HG02840 (cell line): ENCODE measurements at regions not wholly inside any gene's neighbourhood (a gene's known extent, or its start where the extent isn't known, plus 50 kb on each side); places are given as distances from the start of the nearest gene placed in this dataset.

Experiments used
- ATAC-seq: cut with Tn5 transposase; IDR thresholded peaks from one replicate; pipeline ENCODE4 v1.9.1; 2021; ENCODE audit warnings: mild to moderate bottlenecking, moderate library complexity, moderate number of reproducible peaks; ENCODE audit not compliant: unreplicated experiment, low FRiP score

- ATAC-seq = no peak
Observed at GRCh38 chr5:126062398-126063221, 360.6 kb upstream of the GRAMD2B start.

GRCh38 chr5:126065061-126065460, 358.1 kb upstream of the GRAMD2B start:
- ATAC-seq = no peak

DNA sequence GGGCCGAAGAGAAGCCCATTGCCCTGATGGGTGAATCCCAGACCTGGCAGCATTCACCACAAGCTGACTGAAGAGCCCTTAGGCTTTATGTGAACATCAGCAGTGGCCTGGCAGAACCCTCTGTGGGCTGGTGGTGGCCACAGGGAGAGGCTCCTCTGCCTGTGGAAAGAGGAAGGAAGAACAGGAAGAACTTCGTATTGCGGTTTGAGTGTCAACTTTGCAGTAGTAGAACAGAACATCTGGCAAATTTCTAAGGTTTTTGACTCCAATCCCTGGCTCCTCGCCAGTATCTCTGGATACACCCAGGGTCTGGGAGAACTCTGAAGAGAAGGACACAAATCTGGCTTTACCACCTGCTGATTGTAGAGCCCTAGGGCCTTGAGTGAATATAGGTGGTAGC, 356.4 kb upstream of the GRAMD2B start:
- no peak for ATAC-seq

DNA sequence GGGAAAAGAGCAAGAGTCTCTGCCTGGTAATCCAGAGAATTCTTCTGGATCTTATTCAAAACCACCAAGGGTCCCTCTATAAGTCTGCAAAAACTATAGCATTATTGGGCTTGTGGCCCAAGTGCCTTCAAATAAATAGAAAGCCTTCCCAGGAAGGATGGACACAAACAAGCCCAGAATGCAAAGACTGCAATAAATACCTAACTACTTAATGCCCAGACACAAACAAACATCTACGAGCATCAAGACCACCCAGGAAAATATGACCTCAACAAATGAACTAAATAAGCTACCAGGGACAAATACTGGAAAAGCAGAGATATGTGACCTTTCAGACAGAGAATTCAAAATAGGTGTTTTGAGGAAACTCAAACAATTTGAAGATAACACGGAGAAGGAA, 355.8 kb upstream of the GRAMD2B start:
- no peak for ATAC-seq

- ATAC-seq = no peak
Observed at GRCh38 chr5:126069329-126069728, 353.9 kb upstream of the GRAMD2B start.

GRCh38 chr5:126070481-126070880, 352.7 kb upstream of the GRAMD2B start:
- no peak for ATAC-seq

- no peak for ATAC-seq
Observed at GRCh38 chr5:126074538-126074937, 348.7 kb upstream of the GRAMD2B start.

- no peak for ATAC-seq
Observed at GRCh38 chr5:126079266-126079665, 343.9 kb upstream of the GRAMD2B start.

- no peak for ATAC-seq
Observed at GRCh38 chr5:126081209-126081608, 342.0 kb upstream of the GRAMD2B start.

- no peak for ATAC-seq
Observed at GRCh38 chr5:126093041-126093440, 330.2 kb upstream of the GRAMD2B start.

GRCh38 chr5:126093718-126094117, 329.5 kb upstream of the GRAMD2B start:
- ATAC-seq = no peak

DNA sequence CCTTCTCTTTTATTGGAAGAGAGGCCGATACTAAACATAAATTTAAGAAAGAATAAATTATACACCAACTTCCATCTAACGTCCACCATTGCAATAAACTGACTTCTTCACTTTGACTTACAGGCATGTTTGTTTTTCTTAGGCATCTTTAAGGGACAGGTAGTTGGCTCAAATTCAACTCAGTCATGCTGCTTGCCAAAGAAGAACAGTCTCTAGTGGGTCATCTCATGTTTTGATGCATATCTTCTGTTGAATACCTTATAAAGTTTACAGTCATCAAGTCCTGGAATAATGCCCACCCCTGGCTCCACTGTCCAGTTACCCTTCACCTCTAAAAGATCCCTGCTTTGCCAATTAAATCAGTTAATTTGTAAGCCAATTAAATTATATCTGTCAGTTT, 328.2 kb upstream of the GRAMD2B start:
- ATAC-seq = no peak

DNA sequence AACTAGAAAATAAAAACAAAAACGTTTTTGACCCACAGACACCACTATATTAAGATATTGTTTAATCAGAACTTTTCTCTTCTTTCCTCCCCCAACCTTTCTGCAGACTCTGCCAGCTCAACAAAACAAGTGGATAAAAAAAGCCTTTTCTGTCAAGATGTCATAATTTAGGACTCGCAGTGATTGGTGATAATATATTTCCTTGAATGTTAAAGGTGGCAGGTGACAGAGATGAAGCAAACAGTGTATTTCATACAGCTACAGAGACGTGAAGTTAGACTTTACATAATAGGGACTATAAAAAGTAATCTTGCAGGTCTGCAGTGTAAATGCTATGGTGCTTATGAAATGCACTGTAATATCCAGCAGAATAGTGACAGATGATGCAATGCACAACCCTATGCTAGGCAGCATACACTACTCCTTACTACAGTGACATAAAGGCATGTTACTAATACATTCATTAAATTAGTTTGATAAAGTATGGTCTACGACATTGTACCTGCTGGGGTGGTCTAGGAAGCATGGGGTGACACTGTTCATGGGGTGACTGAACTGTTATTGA, 326.7 kb upstream of the GRAMD2B start:
- no peak for ATAC-seq

DNA sequence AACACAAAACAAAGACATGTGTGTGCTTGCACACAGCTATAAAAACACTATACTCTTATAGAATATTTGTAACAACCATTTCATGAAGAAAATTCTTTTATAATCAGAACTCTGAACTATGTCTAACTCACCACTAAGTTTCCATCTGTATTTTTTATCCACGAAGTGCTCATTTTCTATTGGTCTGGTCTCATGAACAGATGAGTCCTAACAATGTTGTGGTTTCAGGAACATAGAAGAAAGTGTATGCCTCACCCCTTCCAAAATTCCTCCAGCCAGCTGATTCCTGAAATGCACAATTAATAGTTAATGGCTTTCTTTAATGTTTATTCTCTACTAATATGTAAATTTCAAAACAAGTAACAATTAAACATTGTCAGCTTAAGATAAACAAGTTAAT, 325.3 kb upstream of the GRAMD2B start:
- no peak for ATAC-seq

DNA sequence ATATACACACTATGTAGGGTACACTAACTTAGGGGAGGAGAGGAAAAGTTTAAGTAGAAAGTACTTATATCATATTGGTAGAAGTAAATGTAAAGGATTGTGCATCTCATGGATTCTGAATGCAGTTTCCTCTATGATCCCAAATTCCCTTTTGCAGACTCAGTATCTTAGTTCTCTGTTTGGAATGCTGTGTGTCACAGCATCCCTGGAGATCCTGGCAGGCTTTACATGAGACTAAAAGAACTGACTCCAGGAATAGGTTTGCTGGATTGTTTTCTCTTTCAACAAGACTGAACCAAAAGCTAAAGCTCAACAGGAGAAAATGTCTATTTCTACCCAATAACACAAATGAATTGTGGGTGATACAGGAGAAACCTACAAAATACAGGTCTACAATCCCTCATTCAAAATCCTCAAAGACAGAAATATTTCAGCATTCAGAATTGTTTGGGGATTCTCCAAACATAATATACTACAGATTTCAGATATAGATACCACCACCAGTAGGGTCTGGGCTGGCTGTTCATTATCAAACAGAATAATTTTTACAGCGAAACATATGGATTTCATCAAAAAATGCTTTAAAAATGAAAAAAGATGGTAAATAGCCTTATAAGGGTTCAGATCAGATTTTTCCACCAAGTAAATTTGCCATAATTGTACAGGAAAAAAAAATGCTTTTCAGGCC, 324.7 kb upstream of the GRAMD2B start:
- no peak for ATAC-seq

DNA sequence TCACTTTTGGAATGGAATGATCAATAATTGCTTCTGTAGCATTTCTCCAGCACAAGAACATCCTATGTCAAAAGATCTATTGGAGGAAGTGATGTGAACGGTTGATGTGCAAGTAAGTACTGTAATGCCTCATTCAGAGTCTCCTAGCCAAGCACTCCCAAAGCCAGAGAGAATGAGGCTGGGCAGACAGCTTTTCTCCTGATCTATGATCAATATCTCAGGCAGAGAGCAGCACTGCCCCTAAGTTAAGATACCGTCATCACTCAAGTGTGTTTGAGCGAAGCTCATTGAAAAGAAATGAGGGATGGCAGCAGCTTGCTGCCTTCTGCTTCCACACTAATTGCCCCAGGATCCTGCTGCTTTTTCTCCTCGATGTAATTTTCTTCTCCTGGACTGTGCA, 324.1 kb upstream of the GRAMD2B start:
- no peak for ATAC-seq

- no peak for ATAC-seq
Observed at GRCh38 chr5:126100767-126101166, 322.4 kb upstream of the GRAMD2B start.

DNA sequence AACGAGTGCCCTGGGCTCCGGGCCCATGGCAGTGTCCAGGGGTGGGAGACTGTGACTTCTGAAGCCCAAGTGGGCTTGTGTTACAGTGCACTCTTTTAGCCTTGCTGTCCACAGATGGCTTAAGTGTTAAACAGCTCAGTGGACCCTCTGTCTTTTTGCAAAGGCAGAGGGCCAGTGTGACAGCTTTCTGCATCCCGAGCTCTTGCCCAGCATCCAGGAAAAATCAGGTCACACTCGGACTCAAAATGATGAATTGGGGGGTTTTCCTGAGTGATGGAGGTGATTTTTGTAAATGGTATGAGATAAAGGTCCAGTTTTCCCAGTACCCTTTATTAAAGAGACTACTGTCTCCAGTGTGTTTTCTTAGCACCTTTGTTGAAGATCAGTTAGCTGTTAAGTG, 321.3 kb upstream of the GRAMD2B start:
- ATAC-seq = no peak

DNA sequence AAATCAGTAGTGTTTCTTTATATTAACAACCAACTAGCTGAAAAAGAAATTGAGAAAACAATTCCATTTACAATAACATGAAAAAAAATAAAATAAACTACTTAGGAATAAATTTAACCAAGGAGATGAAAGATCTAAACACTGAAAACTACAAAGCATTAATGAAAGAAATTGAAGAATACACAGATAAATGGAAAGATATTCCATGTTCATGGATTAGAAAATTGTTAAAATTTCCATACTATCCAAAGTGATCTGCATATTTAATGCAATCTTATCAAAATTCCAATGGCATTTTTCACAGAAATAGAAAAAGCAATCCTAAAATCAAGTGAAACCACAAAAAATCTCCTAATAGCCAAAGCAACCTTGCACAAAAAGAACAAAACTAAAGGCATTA, 320.2 kb upstream of the GRAMD2B start:
- no peak for ATAC-seq

- no peak for ATAC-seq
Observed at GRCh38 chr5:126103868-126104267, 319.3 kb upstream of the GRAMD2B start.

DNA sequence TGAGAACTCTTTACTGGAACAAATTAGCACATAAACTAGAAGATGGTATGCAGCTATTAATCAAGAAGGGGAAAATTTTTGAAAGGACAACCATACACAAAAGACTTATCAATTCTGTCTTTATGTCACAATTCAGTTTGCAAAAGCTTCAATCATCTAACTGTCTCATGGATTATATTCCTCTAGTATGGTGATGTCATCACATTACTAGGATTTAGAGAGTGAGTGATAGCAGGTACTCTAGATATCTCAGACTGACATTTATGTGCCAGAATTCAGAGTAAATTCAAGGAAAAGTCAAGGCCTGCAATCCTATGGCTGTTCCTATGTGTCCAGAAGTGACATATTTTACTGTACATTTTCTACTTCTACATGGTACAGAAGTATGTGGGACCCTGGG, 318.9 kb upstream of the GRAMD2B start:
- no peak for ATAC-seq

GRCh38 chr5:126104951-126105350, 318.3 kb upstream of the GRAMD2B start:
- no peak for ATAC-seq
